Endothelial cell of umbilical vein (primary cell): ENCODE measurements at regions not wholly inside any gene's neighbourhood (a gene's known extent, or its start where the extent isn't known, plus 50 kb on each side); places are given as distances from the start of the nearest gene placed in this dataset.

Experiments used
- EZH2 ChIP-seq: IDR thresholded peaks from 2 replicates; pipeline ENCODE4 v1.6.1; 2012; ENCODE audit warnings: borderline replicate concordance, low read depth, mild to moderate bottlenecking, moderate library complexity, low read length, inconsistent platforms; ENCODE audit not compliant: severe bottlenecking
- JUN ChIP-seq: IDR thresholded peaks from 2 replicates; pipeline ENCODE4 v1.6.1; 2011; ENCODE audit warnings: borderline replicate concordance, low read depth; ENCODE audit not compliant: insufficient read length, insufficient read depth
- POLR2A ChIP-seq: IDR thresholded peaks from 2 replicates; pipeline ENCODE4 v1.6.1; 2012; ENCODE audit warnings: low read depth, mild to moderate bottlenecking, control low read depth, low read length
- POLR2AphosphoS5 ChIP-seq: IDR thresholded peaks from 2 replicates; pipeline ENCODE4 v1.6.1; 2012; ENCODE audit warnings: low read depth, mild to moderate bottlenecking, control low read depth, low read length, moderate library complexity; ENCODE audit not compliant: insufficient read depth
- TF ChIP-seq, protein P1 (sequence below), 2 donors: IDR thresholded peaks; 1 replicate in 1 of 2; 2 replicates in 1 of 2; pipeline ENCODE4 v1.5.1; 2011; ENCODE audit warnings: low read length in 2 of 2, mild to moderate bottlenecking in 2 of 2, moderate library complexity in 2 of 2, control low read depth in 1 of 2, inconsistent platforms in 1 of 2, low read depth in 1 of 2; ENCODE audit not compliant: insufficient read depth in 1 of 2; ENCODE audit errors: extremely low read depth in 1 of 2
- TF ChIP-seq, protein P2 (sequence below): IDR thresholded peaks from 2 replicates; pipeline ENCODE4 v1.6.1; 2011; ENCODE audit not compliant: insufficient read depth, insufficient read length

DNA sequence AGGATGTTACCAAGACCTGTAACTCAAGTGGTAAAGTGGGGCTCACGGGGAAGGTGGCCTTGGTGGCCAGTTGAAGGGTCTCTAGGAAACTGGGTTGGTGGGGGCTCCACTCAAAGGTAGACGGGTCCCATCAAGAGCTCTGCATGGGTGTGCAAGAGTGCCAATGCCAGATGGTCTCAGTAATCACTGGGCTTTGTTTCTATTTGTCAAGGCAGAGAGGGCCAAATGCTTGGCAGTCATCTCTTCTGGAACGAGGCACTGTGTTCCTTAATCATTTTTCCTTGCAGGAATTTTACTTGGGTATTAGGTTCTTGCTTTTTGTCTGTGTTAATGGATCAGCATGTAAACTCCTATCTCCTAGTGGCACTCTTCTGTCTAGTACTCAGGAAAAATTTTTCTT lies 220.8 kb downstream of the DIRAS2 start:
- TF ChIP-seq, protein P1, sequence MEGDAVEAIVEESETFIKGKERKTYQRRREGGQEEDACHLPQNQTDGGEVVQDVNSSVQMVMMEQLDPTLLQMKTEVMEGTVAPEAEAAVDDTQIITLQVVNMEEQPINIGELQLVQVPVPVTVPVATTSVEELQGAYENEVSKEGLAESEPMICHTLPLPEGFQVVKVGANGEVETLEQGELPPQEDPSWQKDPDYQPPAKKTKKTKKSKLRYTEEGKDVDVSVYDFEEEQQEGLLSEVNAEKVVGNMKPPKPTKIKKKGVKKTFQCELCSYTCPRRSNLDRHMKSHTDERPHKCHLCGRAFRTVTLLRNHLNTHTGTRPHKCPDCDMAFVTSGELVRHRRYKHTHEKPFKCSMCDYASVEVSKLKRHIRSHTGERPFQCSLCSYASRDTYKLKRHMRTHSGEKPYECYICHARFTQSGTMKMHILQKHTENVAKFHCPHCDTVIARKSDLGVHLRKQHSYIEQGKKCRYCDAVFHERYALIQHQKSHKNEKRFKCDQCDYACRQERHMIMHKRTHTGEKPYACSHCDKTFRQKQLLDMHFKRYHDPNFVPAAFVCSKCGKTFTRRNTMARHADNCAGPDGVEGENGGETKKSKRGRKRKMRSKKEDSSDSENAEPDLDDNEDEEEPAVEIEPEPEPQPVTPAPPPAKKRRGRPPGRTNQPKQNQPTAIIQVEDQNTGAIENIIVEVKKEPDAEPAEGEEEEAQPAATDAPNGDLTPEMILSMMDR (IDR thresholded peaks at IDR 0.05; ENCODE audit: extremely low read depth in 1 of 2, insufficient read depth in 1 of 2, low read depth in 1 of 2, low read length in 2 of 2) = no peak
- TF ChIP-seq EZH2 (no peak), JUN (no peak), POLR2A (no peak), POLR2AphosphoS5 (no peak)
- TF ChIP-seq, protein P2, sequence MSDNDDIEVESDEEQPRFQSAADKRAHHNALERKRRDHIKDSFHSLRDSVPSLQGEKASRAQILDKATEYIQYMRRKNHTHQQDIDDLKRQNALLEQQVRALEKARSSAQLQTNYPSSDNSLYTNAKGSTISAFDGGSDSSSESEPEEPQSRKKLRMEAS = no peak
